ENCODE measurements at regions not wholly inside any gene's neighbourhood (a gene's known extent, or its start where the extent isn't known, plus 50 kb on each side); places are given as distances from the start of the nearest gene placed in this dataset.
"Not testable (repeated sequence)": the region's sequence is repeated elsewhere in the genome, so short reads cannot be mapped to it uniquely, and the experiment has no call there.

- Histone ChIP-seq H3K27ac (ENCODE audit: low read length) (no peak overlapping the region), H3K36me3 (ENCODE audit: control insufficient read depth, insufficient read depth, low read length) (no peaks in the 10 kb centered on the region), H3K9me3 (ENCODE audit: control insufficient read depth, insufficient read depth, low read length) (no peaks in the 10 kb centered on the region), H3K4me3 (ENCODE audit: low read length) (no peak overlapping the region), H3K4me1 (ENCODE audit: control insufficient read depth, insufficient read depth, low read length) (no peaks in the 10 kb centered on the region), H3K27me3 (ENCODE audit: control insufficient read depth, insufficient read depth, low read length) (no peaks in the 10 kb centered on the region)
- DNase-seq (ENCODE audit: low read depth, low spot score): no peak
Observed at GRCh38 chr10:108980869-108981268, 942.4 kb downstream of the XPNPEP1 start.

- Histone ChIP-seq H3K27me3 (ENCODE audit: control insufficient read depth, insufficient read depth, low read length) (no peaks in the 10 kb centered on the region), H3K27ac (ENCODE audit: low read length) (no peak overlapping the region), H3K4me1 (ENCODE audit: control insufficient read depth, insufficient read depth, low read length) (no peaks in the 10 kb centered on the region), H3K4me3 (ENCODE audit: low read length) (no peak overlapping the region), H3K9me3 (ENCODE audit: control insufficient read depth, insufficient read depth, low read length) (no peaks in the 10 kb centered on the region), H3K36me3 (ENCODE audit: control insufficient read depth, insufficient read depth, low read length) (no peaks in the 10 kb centered on the region)
- no peak for DNase-seq (ENCODE audit: low read depth, low spot score)
- WGBS (ENCODE audit: insufficient coverage, insufficient read length): no CpG with 5 or more reads among the region's 3 CpGs
Observed at GRCh38 chr10:108975459-108976058, 947.8 kb downstream of the XPNPEP1 start.

GRCh38 chr10:108970016-108970415 lies 953.3 kb downstream of the XPNPEP1 start:
- Histone ChIP-seq H3K36me3 (ENCODE audit: control insufficient read depth, insufficient read depth, low read length) (no peaks in the 10 kb centered on the region), H3K9me3 (ENCODE audit: control insufficient read depth, insufficient read depth, low read length) (peaks cover 2% of the 10 kb centered on the region; the same call in 1 of the 2 replicates)
- no CpG with 5 or more reads among the region's 1 CpG for WGBS (ENCODE audit: insufficient coverage, insufficient read length)

DNA sequence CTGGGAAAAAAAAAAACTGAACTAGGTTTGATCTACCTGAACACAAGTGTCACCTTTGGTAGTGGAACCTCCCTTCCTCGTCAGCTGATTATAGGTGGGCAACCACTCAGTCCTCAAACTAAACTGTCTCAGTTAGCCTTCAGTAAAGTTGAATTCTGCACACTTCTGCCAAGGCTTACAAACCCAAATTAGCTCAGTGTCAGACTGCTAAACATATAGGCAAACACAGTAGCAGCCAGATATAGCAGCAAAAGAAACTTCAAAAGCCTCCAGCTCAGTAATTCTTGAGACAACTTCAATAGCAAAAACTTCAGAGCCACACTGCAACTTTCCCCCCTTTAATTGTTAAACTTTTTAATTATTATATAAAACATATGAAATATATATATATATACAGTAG lies 956.9 kb downstream of the XPNPEP1 start:
- WGBS (ENCODE audit: insufficient coverage, insufficient read length): no CpG with 5 or more reads among the region's 1 CpG
- H3K9me3 ChIP-seq (ENCODE audit: control insufficient read depth, insufficient read depth, low read length): peaks cover 2% of the 10 kb centered on the region; the same call in 1 of the 2 replicates
- H3K36me3 ChIP-seq (ENCODE audit: control insufficient read depth, insufficient read depth, low read length): no peaks in the 10 kb centered on the region
- H3K4me1 ChIP-seq (ENCODE audit: control insufficient read depth, insufficient read depth, low read length): no peaks in the 10 kb centered on the region
- no peak for DNase-seq (ENCODE audit: low read depth, low spot score)
- H3K4me3 ChIP-seq (ENCODE audit: low read length): no peak overlapping the region
- H3K27me3 ChIP-seq (ENCODE audit: control insufficient read depth, insufficient read depth, low read length): no peaks in the 10 kb centered on the region
- H3K27ac ChIP-seq (ENCODE audit: low read length): no peak overlapping the region

More at GRCh38 chr10:108970016-108970415, 953.3 kb downstream of the XPNPEP1 start:
- Histone ChIP-seq H3K27ac (ENCODE audit: low read length) (no peak overlapping the region), H3K27me3 (ENCODE audit: control insufficient read depth, insufficient read depth, low read length) (no peaks in the 10 kb centered on the region), H3K4me1 (ENCODE audit: control insufficient read depth, insufficient read depth, low read length) (no peaks in the 10 kb centered on the region), H3K4me3 (ENCODE audit: low read length) (no peak overlapping the region)
- peak; percentile 11 for DNase-seq (ENCODE audit: low read depth, low spot score)

DNA sequence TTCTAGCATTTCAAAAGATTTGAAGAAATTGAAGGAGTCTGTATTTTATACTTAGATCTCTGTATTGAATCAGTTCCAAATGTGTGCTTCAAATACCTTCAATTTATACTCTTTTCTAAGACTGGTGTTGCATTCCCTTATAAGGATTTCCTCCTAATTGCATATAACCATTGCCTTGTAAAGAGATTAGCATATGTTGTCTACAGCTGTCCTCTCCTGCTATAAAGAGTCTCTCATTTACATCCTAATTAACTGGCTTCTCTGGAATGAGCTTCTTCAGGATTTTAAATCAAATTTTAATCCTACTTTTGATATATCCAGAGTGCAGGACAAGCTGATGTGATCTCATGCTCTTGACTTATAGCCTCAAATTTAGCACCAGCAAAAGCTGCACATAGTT lies 957.3 kb downstream of the XPNPEP1 start:
- no peak overlapping the region for H3K27ac ChIP-seq (ENCODE audit: low read length)
- no peak overlapping the region for H3K4me3 ChIP-seq (ENCODE audit: low read length)
- no peak for DNase-seq (ENCODE audit: low read depth, low spot score)
- H3K4me1 ChIP-seq (ENCODE audit: control insufficient read depth, insufficient read depth, low read length): no peaks in the 10 kb centered on the region
- H3K27me3 ChIP-seq (ENCODE audit: control insufficient read depth, insufficient read depth, low read length): no peaks in the 10 kb centered on the region
- peaks cover 2% of the 10 kb centered on the region; the same call in 1 of the 2 replicates for H3K9me3 ChIP-seq (ENCODE audit: control insufficient read depth, insufficient read depth, low read length)
- H3K36me3 ChIP-seq (ENCODE audit: control insufficient read depth, insufficient read depth, low read length): no peaks in the 10 kb centered on the region

DNA sequence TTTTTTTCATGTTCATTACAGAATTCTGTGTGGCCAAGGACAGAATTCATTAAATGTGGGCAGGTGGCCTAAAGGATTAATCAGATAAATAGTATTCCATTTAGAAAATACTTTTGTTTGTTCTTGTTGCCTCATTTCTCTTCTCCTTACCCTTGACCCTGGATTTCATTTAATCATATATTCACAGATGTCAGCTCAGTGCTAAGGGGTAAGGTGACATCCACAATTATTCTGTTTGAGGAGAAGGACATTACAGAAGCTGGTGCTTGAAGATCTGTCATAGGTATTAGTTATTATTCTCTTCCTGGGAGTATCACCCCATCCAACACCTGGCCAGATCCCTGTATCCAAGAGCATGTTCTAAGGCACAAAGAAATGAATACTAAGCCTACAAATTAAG lies 961.1 kb downstream of the XPNPEP1 start:
- H3K4me1 ChIP-seq (ENCODE audit: control insufficient read depth, insufficient read depth, low read length): no peaks in the 10 kb centered on the region
- no peak overlapping the region for H3K27ac ChIP-seq (ENCODE audit: low read length)
- no peak for DNase-seq (ENCODE audit: low read depth, low spot score)
- peaks cover 1% of the 10 kb centered on the region; the same call in 1 of the 2 replicates for H3K9me3 ChIP-seq (ENCODE audit: control insufficient read depth, insufficient read depth, low read length)
- no peaks in the 10 kb centered on the region for H3K27me3 ChIP-seq (ENCODE audit: control insufficient read depth, insufficient read depth, low read length)
- no peaks in the 10 kb centered on the region for H3K36me3 ChIP-seq (ENCODE audit: control insufficient read depth, insufficient read depth, low read length)
- H3K4me3 ChIP-seq (ENCODE audit: low read length): no peak overlapping the region

GRCh38 chr10:108957681-108958080 lies 965.6 kb downstream of the XPNPEP1 start:
- no CpG with 5 or more reads among the region's 3 CpGs for WGBS (ENCODE audit: insufficient coverage, insufficient read length)
- DNase-seq (ENCODE audit: low read depth, low spot score): no peak
- H3K27me3 ChIP-seq (ENCODE audit: control insufficient read depth, insufficient read depth, low read length): no peaks in the 10 kb centered on the region

GRCh38 chr10:108956149-108956548 lies 967.2 kb downstream of the XPNPEP1 start:
- WGBS (ENCODE audit: insufficient coverage, insufficient read length): no CpG with 5 or more reads among the region's 1 CpG
- Histone ChIP-seq H3K36me3 (ENCODE audit: control insufficient read depth, insufficient read depth, low read length) (no peaks in the 10 kb centered on the region), H3K27me3 (ENCODE audit: control insufficient read depth, insufficient read depth, low read length) (no peaks in the 10 kb centered on the region), H3K27ac (ENCODE audit: low read length) (no peak overlapping the region), H3K4me1 (ENCODE audit: control insufficient read depth, insufficient read depth, low read length) (no peaks in the 10 kb centered on the region), H3K9me3 (ENCODE audit: control insufficient read depth, insufficient read depth, low read length) (no peaks in the 10 kb centered on the region; the same call in 1 of the 2 replicates), H3K4me3 (ENCODE audit: low read length) (no peak overlapping the region)
- no peak for DNase-seq (ENCODE audit: low read depth, low spot score)

More at GRCh38 chr10:108957681-108958080, 965.6 kb downstream of the XPNPEP1 start:
- no peaks in the 10 kb centered on the region; the same call in 1 of the 2 replicates for H3K9me3 ChIP-seq (ENCODE audit: control insufficient read depth, insufficient read depth, low read length)
- no peaks in the 10 kb centered on the region for H3K36me3 ChIP-seq (ENCODE audit: control insufficient read depth, insufficient read depth, low read length)
- no peak overlapping the region for H3K4me3 ChIP-seq (ENCODE audit: low read length)
- no peaks in the 10 kb centered on the region for H3K4me1 ChIP-seq (ENCODE audit: control insufficient read depth, insufficient read depth, low read length)
- no peak overlapping the region for H3K27ac ChIP-seq (ENCODE audit: low read length)

DNA sequence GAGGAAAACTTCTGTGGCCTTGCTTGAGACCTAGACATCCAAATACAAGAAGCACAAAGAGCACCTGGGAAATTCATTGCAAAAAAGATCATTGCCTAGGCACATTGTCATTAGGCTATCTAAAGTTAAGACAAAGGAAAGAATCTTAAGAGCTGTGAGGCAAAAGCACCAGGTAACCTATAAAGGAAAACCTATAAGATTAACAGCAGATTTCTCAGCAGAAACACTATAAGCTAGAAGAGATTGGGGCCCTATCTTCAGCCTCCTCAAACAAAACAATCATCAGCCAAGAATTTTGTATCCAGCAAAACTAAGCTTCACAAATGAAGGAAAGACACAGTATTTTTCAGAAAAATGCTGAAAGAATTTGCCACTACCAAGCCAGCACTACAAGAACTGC lies 1003.3 kb downstream of the XPNPEP1 start:
- H3K9me3 ChIP-seq (ENCODE audit: control insufficient read depth, insufficient read depth, low read length); H3K27me3 ChIP-seq (ENCODE audit: control insufficient read depth, insufficient read depth, low read length); H3K4me3 ChIP-seq (ENCODE audit: low read length); DNase-seq (ENCODE audit: low read depth, low spot score); H3K4me1 ChIP-seq (ENCODE audit: control insufficient read depth, insufficient read depth, low read length); H3K27ac ChIP-seq (ENCODE audit: low read length); H3K36me3 ChIP-seq (ENCODE audit: control insufficient read depth, insufficient read depth, low read length): not testable (repeated sequence)

- no peaks in the 10 kb centered on the region; the same call in 1 of the 2 replicates for H3K9me3 ChIP-seq (ENCODE audit: control insufficient read depth, insufficient read depth, low read length)
- no peak overlapping the region for H3K27ac ChIP-seq (ENCODE audit: low read length)
- WGBS (ENCODE audit: insufficient coverage, insufficient read length): no CpG with 5 or more reads among the region's 3 CpGs
- no peaks in the 10 kb centered on the region for H3K4me1 ChIP-seq (ENCODE audit: control insufficient read depth, insufficient read depth, low read length)
- H3K4me3 ChIP-seq (ENCODE audit: low read length): no peak overlapping the region
- H3K36me3 ChIP-seq (ENCODE audit: control insufficient read depth, insufficient read depth, low read length): no peaks in the 10 kb centered on the region
- H3K27me3 ChIP-seq (ENCODE audit: control insufficient read depth, insufficient read depth, low read length): no peaks in the 10 kb centered on the region
- no peak for DNase-seq (ENCODE audit: low read depth, low spot score)
Observed at GRCh38 chr10:108913300-108913699, 1010.0 kb downstream of the XPNPEP1 start.

GRCh38 chr10:108911814-108912541 lies 1011.3 kb downstream of the XPNPEP1 start:
- no peak overlapping the region for H3K27ac ChIP-seq (ENCODE audit: low read length)
- H3K36me3 ChIP-seq (ENCODE audit: control insufficient read depth, insufficient read depth, low read length): no peaks in the 10 kb centered on the region
- no peaks in the 10 kb centered on the region for H3K27me3 ChIP-seq (ENCODE audit: control insufficient read depth, insufficient read depth, low read length)
- DNase-seq (ENCODE audit: low read depth, low spot score): peak; percentile 29
- H3K9me3 ChIP-seq (ENCODE audit: control insufficient read depth, insufficient read depth, low read length): no peaks in the 10 kb centered on the region; the same call in 1 of the 2 replicates
- H3K4me3 ChIP-seq (ENCODE audit: low read length): peak overlapping the region; percentile 30; the same call in 1 of the 2 replicates
- WGBS (ENCODE audit: insufficient coverage, insufficient read length): no CpG with 5 or more reads among the region's 47 CpGs
- H3K4me1 ChIP-seq (ENCODE audit: control insufficient read depth, insufficient read depth, low read length): no peaks in the 10 kb centered on the region
